Natural killer cell treated with Interleukin-12 subunit alpha and Interleukin-12 subunit beta and Interleukin-15 and Interleukin-18, amount 100 ng/mL, for 72 hours (primary cell): ENCODE measurements at regions not wholly inside any gene's neighbourhood (a gene's known extent, or its start where the extent isn't known, plus 50 kb on each side); places are given as distances from the start of the nearest gene placed in this dataset.
"Not testable (repeated sequence)": the region's sequence is repeated elsewhere in the genome, so short reads cannot be mapped to it uniquely, and the experiment has no call there.

Experiments used
- ATAC-seq, 2 donors: fragments of 150-1000 bp; cut with Tn5 transposase in 1 of 2; sonication (Bioruptor Pico), chemical (Tn5 transposase) in 1 of 2; 2 replicates each; pipeline ENCODE4 v1.10.0; 2021
- DNase-seq: peaks from one replicate; pipeline ENCODE4 v3.0.0; 2022; ENCODE audit warnings: low spot score
- H3K27ac Mint-ChIP-seq, 2 donors: 1 replicate in 1 of 2; 2 replicates in 1 of 2; pipeline ENCODE4 v1.8.0; 2022; ENCODE audit warnings: mixed read lengths in 2 of 2, mild to moderate bottlenecking in 1 of 2, moderate library complexity in 1 of 2
- H3K27me3 Mint-ChIP-seq, 2 donors: 1 replicate in 1 of 2; 2 replicates in 1 of 2; pipeline ENCODE4 v1.8.0; 2022; ENCODE audit warnings: mixed read lengths in 2 of 2
- H3K36me3 Mint-ChIP-seq: one replicate; pipeline ENCODE4 v1.8.0; 2022; ENCODE audit warnings: mixed read lengths
- H3K4me1 Mint-ChIP-seq, 2 donors: 1 replicate in 1 of 2; 2 replicates in 1 of 2; pipeline ENCODE4 v1.8.0; 2022; ENCODE audit warnings: low read depth in 2 of 2, mixed read lengths in 2 of 2, mild to moderate bottlenecking in 1 of 2
- H3K4me3 Mint-ChIP-seq: one replicate; pipeline ENCODE4 v1.8.0; 2022; ENCODE audit warnings: mixed read lengths
- H3K9me3 Mint-ChIP-seq: 2 replicates; pipeline ENCODE4 v1.8.0; 2022; ENCODE audit warnings: mixed read lengths

GRCh38 chr12:31220633-31221550 is 105.1 kb downstream of the SINHCAF start:
- Mint-ChIP-seq H3K4me3 (no peak overlapping the region), H3K27me3 (peaks cover 2 to 21% of the 10 kb centered on the region in 2 donors), H3K4me1 (no peaks in the 10 kb centered on the region), H3K36me3 (no peaks in the 10 kb centered on the region), H3K9me3 (no peaks in the 10 kb centered on the region), H3K27ac (no peak overlapping the region)
- no peak for DNase-seq
- no peak for ATAC-seq

- DNase-seq (no peak), ATAC-seq (no peak)
- H3K27ac Mint-ChIP-seq = no peak overlapping the region
- no peak overlapping the region for H3K4me3 Mint-ChIP-seq
- peaks cover 2 to 16% of the 10 kb centered on the region in 2 donors for H3K27me3 Mint-ChIP-seq
- H3K36me3 Mint-ChIP-seq = no peaks in the 10 kb centered on the region
- H3K4me1 Mint-ChIP-seq = no peaks in the 10 kb centered on the region
- H3K9me3 Mint-ChIP-seq = no peaks in the 10 kb centered on the region
Observed at GRCh38 chr12:31221551-31221945, 104.4 kb downstream of the SINHCAF start.

- H3K27ac Mint-ChIP-seq = no peak overlapping the region
- H3K9me3 Mint-ChIP-seq = no peaks in the 10 kb centered on the region
- peaks cover 2 to 7% of the 10 kb centered on the region in 2 donors for H3K27me3 Mint-ChIP-seq
- H3K36me3 Mint-ChIP-seq = no peaks in the 10 kb centered on the region
- no peak overlapping the region for H3K4me3 Mint-ChIP-seq
- no peak for ATAC-seq
- DNase-seq = no peak
- no peaks in the 10 kb centered on the region for H3K4me1 Mint-ChIP-seq
Observed at GRCh38 chr12:31222620-31223222, 103.2 kb downstream of the SINHCAF start.

GRCh38 chr12:31223640-31224039 is 102.3 kb downstream of the SINHCAF start:
- not testable (repeated sequence) for H3K4me3 Mint-ChIP-seq, H3K9me3 Mint-ChIP-seq, ATAC-seq, H3K27ac Mint-ChIP-seq, H3K27me3 Mint-ChIP-seq, H3K4me1 Mint-ChIP-seq, H3K36me3 Mint-ChIP-seq, DNase-seq

DNA sequence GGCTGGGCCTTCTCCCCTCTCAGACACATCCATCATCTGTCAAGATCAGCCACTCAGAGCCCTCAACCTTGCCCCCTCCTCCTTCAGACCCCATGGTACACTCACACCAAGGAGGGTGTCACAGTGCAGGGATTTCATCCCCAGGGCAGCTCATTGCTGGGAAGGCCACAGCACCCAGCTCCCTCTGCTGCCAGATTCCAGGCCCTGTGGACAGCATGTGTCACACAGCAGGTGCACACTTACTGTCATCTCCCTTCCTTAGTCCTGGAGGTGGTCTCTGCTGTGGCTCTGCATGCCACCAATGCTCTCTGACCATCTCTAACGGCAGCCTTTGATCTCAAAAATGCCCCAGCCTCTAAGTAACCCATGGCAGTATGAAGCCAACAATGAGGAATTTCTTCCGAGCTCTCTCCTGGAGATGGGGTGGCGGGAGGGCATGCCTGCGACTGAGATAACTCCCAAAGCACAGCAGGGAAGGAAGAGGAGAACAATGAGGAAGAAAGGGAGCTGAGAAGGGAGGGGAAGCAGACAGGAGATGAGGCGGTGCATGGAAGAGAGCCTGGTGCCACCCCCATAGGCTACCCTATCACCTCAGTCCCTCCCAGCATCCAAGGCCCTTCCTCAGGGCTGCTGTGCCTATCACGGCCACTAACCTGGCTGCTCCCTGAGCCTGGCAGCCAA is 101.0 kb downstream of the SINHCAF start:
- H3K4me3 Mint-ChIP-seq = no peak overlapping the region
- no peak overlapping the region for H3K27ac Mint-ChIP-seq
- no peaks in the 10 kb centered on the region for H3K36me3 Mint-ChIP-seq
- no peaks in the 10 kb centered on the region for H3K4me1 Mint-ChIP-seq
- no peak for ATAC-seq
- H3K27me3 Mint-ChIP-seq = peaks cover 2 to 5% of the 10 kb centered on the region in 2 donors
- DNase-seq = no peak
- no peaks in the 10 kb centered on the region for H3K9me3 Mint-ChIP-seq

DNA sequence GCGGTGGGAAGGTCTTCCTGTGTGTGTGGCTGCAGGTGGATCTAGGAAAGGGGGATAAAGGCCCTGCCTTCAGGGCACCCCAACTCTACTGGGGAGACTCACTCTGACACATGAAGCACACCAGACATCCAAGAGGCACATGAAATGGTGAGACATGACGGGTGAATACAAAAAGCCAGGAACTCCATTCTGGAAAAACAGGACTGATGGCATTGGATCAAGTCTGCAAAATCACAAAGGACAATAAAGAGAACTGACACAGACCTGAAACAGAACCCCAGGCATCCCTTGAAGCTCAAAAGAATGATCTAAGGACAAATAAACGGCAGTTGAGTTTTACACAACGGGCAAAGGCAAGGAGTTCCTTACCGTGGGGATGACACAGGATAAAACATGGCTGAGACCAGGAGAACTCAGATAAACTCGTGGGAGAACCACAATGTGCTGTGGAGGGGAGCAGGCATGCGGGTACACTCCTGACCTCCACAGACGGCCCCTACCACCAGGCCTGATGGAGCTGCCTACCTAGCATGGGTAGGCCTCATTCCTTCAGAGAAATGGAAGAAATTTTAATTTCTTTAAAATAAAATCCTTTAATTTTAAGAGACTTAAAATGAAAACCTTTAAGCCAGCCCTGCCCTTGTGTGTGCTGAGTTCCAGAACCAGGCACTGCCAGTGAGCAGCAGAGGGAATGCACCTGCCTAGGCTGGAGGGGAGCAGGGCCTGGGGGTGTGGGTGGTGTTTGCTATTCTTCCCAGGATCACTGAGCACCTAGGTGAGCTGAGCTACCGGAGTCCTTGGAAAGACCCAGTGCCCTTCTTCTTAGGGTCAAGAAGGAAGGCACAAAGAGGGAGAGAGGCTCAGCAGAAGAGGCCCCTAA is 100.1 kb downstream of the SINHCAF start:
- ATAC-seq (no peak), DNase-seq (no peak)
- Mint-ChIP-seq H3K4me1 (no peaks in the 10 kb centered on the region), H3K9me3 (no peaks in the 10 kb centered on the region), H3K27me3 (peaks cover 0 to 2% of the 10 kb centered on the region in 2 donors), H3K4me3 (no peak overlapping the region), H3K36me3 (no peaks in the 10 kb centered on the region), H3K27ac (no peak overlapping the region)

DNA sequence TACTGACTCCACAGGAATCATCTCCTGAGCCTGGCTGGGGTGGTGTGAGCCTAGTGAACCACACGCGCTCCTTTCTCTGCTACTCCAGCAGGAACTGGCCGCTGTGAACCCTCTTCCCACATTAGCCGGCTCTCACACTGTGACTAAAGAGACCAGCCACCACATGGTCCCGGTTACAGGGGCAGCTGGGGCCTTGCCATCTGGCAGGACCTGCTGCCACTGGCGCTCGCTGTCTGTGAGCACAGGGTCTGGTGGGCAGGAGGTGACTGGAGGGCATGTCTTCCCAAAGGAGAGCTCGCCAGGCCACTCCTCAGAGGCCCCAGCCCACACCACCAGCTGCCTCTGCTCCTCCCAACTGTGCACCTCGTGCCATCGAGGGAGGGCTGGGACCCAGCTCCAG is 99.3 kb downstream of the SINHCAF start:
- no peaks in the 10 kb centered on the region for H3K9me3 Mint-ChIP-seq
- DNase-seq (no peak), ATAC-seq (no peak)
- H3K36me3 Mint-ChIP-seq = no peaks in the 10 kb centered on the region
- no peak overlapping the region for H3K4me3 Mint-ChIP-seq
- peaks cover 0 to 2% of the 10 kb centered on the region in 2 donors for H3K27me3 Mint-ChIP-seq
- no peaks in the 10 kb centered on the region for H3K4me1 Mint-ChIP-seq
- H3K27ac Mint-ChIP-seq = no peak overlapping the region

DNA sequence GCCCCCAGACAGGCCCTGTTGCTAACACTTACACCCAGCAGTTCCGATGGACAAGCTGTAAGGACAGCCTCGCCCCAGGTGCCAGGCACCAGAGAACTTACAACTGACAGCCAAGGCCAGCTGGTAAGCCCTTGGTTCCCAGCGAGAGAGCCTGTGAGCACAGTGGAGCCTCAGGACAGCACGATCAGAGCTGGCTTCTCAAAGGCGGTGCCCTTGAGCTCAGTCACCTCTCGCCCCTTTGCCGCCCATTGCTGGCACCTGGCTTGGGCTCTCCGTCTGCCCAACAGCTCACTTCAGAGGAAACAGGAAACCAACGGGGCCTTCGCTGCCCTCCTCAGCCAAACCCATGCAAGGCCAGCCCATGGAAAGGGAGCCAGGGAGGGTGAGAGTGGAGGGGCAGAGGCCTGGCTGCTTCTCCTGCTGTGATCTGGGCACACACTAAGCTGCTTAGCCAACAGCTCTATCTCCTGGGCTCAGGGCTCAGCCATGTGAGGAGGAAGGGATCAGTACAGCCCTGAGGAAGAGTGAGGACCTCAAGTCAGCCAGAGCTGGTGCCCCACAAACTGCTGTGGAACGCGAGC is 98.5 kb downstream of the SINHCAF start:
- no peak overlapping the region for H3K4me3 Mint-ChIP-seq
- H3K9me3 Mint-ChIP-seq = no peaks in the 10 kb centered on the region
- ATAC-seq (no peak), DNase-seq (no peak)
- no peaks in the 10 kb centered on the region for H3K4me1 Mint-ChIP-seq
- no peaks in the 10 kb centered on the region for H3K36me3 Mint-ChIP-seq
- H3K27me3 Mint-ChIP-seq = no peaks in the 10 kb centered on the region
- no peak overlapping the region for H3K27ac Mint-ChIP-seq

DNA sequence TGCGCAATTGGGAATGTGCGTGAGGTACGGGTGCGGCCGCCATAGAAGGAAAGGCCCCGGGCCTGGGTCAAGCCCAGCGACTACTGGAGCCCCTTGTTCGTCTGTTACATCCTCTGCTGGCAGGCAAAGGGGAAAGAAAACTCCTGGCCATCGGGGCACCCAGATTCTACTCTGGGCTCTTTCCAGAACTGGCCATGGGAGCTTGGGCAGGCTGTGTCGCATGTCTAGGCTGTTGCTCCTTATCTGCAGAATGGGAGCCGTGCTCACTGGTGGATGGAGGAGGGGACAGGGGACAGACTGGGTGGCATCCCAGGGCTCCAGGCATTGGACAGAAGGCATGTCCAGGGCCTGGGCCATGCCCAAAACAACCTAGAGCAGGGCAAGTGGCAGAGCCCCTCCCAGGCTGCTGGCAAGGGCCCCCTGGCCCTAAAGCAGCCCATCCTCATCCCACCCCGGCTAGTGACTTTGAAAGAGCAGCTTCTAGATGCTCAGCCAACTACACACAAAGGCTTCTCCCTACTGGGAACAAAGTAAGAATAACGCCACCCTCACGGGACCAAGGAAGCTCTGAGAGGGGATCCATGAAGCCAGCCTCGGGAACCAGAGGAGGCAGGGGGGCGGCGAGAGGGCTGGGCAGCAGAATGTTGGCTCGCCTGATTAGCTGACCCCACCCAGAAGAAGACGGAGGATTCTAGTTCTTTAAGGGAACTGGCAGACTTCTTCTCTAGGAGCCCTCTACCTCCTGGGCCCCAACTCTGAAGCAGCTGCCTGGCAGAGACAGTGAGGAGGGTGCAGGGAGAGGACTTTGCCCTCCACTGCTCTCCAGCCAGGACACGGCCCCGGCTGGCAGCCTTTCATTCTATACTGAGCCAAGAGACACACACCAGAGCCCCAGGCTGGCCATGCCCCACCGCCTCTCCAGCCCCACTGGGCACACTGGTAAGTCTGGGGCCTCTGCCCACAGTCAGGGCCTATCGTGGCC is 96.8 kb downstream of the SINHCAF start:
- Mint-ChIP-seq H3K36me3 (no peaks in the 10 kb centered on the region), H3K9me3 (no peaks in the 10 kb centered on the region), H3K4me3 (no peak overlapping the region), H3K27ac (no peak overlapping the region), H3K4me1 (no peaks in the 10 kb centered on the region), H3K27me3 (no peaks in the 10 kb centered on the region)
- ATAC-seq = no peak
- no peak for DNase-seq

GRCh38 chr12:31230004-31230403 is 95.9 kb downstream of the SINHCAF start:
- DNase-seq (no peak), ATAC-seq (no peak)
- Mint-ChIP-seq H3K9me3 (no peaks in the 10 kb centered on the region), H3K27ac (no peak overlapping the region), H3K36me3 (no peaks in the 10 kb centered on the region), H3K4me1 (no peaks in the 10 kb centered on the region), H3K27me3 (peaks cover 0 to 2% of the 10 kb centered on the region in 2 donors), H3K4me3 (no peak overlapping the region)
